Stimulated activated CD4-positive, alpha-beta T cell treated with anti-CD3 and anti-CD28 coated beads, Interleukin-12 subunit alpha, Interleukin-12 subunit beta, amount 100 ng/mL, for 24 hours (primary cell): ENCODE measurements at regions not wholly inside any gene's neighbourhood (a gene's known extent, or its start where the extent isn't known, plus 50 kb on each side); places are given as distances from the start of the nearest gene placed in this dataset.

Source experiments
- DNase-seq, 2 experiments: peaks; one replicate each; pipeline ENCODE4 v3.0.0-alpha.2; 2020; ENCODE audit warnings: low read depth in 2 of 2

DNA sequence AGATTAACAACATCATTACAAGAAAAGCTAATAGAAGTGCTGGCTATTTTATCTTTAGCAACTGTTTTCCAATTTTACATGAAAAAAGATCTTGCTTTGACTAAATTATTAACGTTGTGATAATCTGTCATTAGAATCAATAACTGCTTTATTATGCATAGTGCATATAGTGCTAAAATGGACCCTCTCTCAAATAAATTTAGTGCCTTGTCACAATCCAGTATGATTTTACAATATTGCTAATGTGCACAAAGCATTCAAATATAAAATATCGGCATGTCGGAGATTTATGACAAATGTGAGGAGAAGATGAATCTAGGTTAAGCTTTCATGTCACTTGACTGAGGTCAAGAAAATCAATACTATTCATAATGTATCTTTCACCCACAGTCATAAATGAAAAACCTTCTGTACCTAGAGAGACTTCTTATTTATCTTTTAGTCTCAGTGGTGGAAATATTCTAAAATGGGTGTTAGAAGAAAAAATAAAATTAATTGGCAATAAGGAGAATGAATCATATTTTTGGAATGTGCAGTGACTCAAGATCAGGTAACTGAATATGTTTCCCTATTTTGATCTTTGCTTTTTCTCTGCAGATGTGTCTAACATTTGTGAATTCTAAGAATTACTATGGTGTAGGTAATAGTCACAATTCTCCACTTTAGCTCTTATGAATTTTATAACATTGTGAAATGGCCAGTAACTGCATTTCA, 672.9 kb upstream of the GRAMD2B start:
- DNase-seq, result no peak

DNA sequence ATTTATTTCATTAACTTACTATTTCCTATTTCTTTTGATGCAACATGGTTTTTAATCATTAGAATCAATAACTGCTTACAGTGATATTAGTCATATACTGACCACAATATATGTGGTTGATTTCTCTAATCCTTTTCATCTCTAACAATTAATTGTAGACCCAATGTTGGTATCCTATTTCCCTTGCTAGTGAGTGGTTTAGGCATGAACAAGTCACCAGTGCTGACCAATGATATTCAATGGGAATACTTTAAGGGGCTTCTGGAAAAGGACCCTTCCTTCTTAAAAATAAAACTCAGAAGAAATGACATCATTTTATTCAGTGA, 672.4 kb upstream of the GRAMD2B start:
- no peak for DNase-seq

- no peak for DNase-seq
Measured at GRCh38 chr5:125756456-125756855, 666.8 kb upstream of the GRAMD2B start.

- DNase-seq, result no peak
Measured at GRCh38 chr5:125766706-125767105, 656.5 kb upstream of the GRAMD2B start.

DNA sequence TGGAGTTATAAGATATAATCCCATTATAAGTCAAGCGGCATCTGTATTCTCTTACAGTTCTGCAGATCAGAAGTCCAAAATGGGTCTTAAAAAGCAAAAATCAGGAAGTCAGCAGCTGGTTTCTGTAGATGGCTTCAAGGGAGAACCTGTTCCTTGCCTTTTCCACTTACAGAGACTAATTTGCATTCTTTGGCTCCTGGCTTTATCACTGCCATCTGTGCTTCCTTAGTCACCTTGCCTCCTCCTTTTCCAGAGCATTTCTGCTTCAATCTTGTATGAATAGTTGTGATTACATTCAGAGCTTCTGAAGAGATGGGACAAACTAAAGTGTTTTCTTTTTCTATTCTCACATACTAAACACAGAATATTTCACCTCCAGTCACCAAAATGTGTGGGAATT, 647.3 kb upstream of the GRAMD2B start:
- no peak for DNase-seq

DNA sequence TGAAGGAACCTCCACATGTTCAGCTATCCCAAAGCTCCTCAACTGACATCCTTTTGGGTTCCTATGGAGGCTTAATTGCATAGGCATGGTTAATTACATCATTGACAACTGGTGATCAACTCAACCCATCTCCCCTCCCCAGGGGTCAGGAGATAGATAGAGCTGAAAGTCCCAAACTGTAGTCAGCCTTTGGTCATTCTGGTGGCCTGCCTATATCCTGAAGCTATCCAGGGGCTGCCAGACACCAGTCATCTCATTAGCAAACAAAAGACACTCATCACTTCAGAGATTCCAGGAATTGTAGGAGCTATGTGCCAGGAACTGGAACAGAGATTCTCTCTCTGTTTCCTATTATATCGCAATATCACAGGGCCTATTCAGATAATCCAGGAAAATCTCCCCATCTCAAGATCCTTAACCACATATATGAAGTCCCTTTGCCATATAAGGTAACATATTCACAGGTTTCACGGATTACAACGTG, 646.5 kb upstream of the GRAMD2B start:
- no peak for DNase-seq

- DNase-seq, result no peak
Measured at GRCh38 chr5:125778791-125779190, 644.4 kb upstream of the GRAMD2B start.

DNA sequence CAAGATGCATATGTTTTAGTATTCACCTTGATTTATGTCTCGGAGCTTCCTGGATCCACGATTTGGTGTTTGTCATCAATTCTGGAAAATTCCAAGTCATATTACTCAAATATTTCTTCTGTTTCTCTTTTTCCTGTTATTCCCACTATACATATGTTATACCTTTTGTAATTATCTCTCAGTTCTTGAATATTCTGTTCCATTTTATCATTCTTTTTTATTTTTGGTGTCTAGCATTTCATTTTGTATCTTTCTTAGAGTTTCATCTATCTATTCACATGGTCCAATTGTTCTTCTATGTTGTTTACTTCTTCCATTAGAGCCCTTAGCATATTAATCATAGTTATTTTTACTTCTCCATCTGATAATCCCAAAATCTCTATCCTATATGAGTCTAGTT, 637.8 kb upstream of the GRAMD2B start:
- no peak for DNase-seq

- no peak for DNase-seq
Measured at GRCh38 chr5:125786021-125786420, 637.2 kb upstream of the GRAMD2B start.

- DNase-seq, result no peak
Measured at GRCh38 chr5:125793470-125793869, 629.7 kb upstream of the GRAMD2B start.

GRCh38 chr5:125794922-125795321, 628.3 kb upstream of the GRAMD2B start:
- DNase-seq, result no peak

DNA sequence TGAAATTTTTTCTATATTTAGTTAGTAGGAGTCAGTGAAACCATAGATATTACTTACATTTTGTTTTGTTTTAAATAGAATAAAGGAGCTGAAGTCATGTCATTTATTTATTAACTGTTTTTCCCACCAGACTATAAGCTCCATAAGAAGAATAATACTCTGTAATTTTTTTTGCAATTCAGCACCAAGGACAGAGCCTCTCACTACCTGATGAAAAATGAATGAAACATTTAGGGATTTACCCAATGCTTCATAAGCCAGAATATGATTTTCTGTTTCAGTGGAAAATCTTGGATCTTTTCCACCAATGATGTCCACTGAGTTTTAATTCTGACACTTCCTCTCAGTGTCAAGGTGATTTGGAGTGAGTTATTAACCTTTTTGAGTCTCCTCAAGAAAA, 624.9 kb upstream of the GRAMD2B start:
- no peak for DNase-seq

DNA sequence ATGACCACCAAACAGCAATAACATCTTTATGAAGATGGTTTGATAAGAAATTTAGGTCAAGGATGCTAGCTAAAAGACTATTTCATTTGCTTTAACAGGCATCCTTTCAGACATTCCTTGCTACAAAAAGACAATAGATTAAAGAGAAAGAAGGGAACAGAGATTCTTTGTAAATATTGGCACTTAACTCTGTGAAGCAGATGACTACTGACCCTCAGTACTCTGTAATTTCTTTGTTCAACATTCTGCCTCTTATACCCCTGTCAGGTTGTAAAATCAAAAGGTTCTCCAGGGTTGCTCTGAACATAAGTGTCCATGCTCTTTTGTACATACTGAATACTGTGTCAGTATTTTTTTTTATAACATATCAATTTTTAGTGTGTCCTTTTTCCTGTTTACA, 610.6 kb upstream of the GRAMD2B start:
- no peak for DNase-seq

- DNase-seq, result no peak
Measured at GRCh38 chr5:125813221-125813974, 609.8 kb upstream of the GRAMD2B start.

DNA sequence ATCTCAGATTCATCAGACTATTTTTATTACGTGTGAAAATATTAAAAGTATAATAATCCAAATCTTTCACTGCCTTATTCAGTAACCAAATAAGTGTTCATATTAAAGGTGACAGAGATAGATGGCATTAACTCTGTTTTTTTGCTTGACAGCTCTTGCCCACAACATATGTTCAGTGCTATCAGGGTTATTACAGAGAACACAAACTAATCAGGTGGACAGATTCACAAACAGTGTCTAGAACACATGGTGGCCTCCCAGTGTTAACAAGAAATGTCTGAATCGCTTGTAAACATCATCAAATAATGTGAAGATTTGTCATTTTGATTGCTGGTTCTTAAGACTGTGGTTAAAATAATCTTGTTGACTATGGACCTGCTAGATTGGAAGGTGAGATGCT, 609.1 kb upstream of the GRAMD2B start:
- no peak for DNase-seq

- no peak for DNase-seq
Measured at GRCh38 chr5:125823572-125823971, 599.6 kb upstream of the GRAMD2B start.

- no peak for DNase-seq
Measured at GRCh38 chr5:125826214-125826613, 597.0 kb upstream of the GRAMD2B start.

GRCh38 chr5:125829349-125829748, 593.9 kb upstream of the GRAMD2B start:
- DNase-seq, result no peak

- DNase-seq, result no peak
Measured at GRCh38 chr5:125833398-125833797, 589.8 kb upstream of the GRAMD2B start.

GRCh38 chr5:125834438-125835115, 588.6 kb upstream of the GRAMD2B start:
- no peak for DNase-seq

DNA sequence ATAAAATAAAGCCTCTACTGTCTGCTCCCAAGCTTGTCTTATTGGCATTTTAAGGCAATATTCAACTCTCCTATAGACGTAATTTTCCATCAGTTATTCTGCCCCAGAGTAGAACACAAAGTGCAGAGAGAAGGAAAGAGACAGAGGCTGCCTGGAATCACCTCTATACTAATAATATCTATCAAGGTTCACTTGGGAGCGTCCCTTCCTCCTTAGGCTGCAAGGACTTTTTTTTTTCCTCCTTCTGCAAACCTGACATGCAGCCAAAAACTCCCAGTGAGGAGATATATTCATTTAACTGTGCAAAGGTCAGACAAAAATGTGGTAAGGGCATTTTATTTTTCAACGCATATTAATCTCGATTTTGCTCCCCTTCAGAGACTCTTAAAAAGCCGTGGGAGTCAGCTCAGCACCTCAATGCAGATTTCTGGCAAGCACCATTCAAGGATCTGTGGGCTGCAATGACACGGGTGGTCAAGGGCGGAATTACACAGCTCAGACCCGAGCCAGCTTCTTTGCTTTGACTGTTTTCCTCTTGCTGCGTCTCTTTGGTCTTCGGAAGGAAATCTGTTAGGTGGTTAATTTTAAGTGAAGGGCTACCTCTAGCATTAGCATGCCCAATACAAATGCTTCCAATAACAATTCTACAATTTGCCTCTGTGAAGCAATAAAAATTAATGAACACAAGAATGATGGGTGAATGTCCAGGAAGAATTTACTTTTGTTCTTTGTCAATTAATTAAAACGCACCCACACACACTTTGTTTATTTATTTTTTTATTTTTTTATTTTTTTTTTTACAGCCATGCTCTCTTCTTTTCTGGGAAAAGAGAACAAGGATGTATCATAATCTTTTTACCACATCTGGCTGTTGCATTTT, 587.7 kb upstream of the GRAMD2B start:
- DNase-seq, result no peak

- no peak for DNase-seq
Measured at GRCh38 chr5:125836256-125836655, 587.0 kb upstream of the GRAMD2B start.
